Ishikawa (cell line): ENCODE measurements at regions not wholly inside any gene's neighbourhood (a gene's known extent, or its start where the extent isn't known, plus 50 kb on each side); places are given as distances from the start of the nearest gene placed in this dataset.

Source experiments
- CREB1 ChIP-seq: IDR thresholded peaks from 2 replicates; pipeline ENCODE4 v1.6.1; 2012; ENCODE audit warnings: low read depth
- EGR1 ChIP-seq: IDR thresholded peaks from 2 replicates; pipeline ENCODE4 v1.6.1; 2012
- EP300 ChIP-seq: IDR thresholded peaks from 2 replicates; pipeline ENCODE4 v1.6.1; 2012; ENCODE audit warnings: borderline replicate concordance
- FOXM1 ChIP-seq: IDR thresholded peaks from 2 replicates; pipeline ENCODE4 v1.6.1; 2012; ENCODE audit warnings: low read depth, borderline replicate concordance
- NFIC ChIP-seq: IDR thresholded peaks from 2 replicates; pipeline ENCODE4 v1.6.1; 2012
- RAD21 ChIP-seq: IDR thresholded peaks from 2 replicates; pipeline ENCODE4 v1.6.1; 2012; ENCODE audit warnings: low read depth
- TAF1 ChIP-seq: IDR thresholded peaks from 2 replicates; pipeline ENCODE4 v1.6.1; 2012; ENCODE audit warnings: low read depth, mild to moderate bottlenecking
- TEAD4 ChIP-seq: IDR thresholded peaks from 2 replicates; pipeline ENCODE4 v1.6.1; 2012
- TF ChIP-seq, protein P1 (sequence below): IDR thresholded peaks from 2 replicates; pipeline ENCODE4 v1.6.1; 2012
- TF ChIP-seq, protein P2 (sequence below): IDR thresholded peaks from 2 replicates; pipeline ENCODE4 v1.6.1; 2012

DNA sequence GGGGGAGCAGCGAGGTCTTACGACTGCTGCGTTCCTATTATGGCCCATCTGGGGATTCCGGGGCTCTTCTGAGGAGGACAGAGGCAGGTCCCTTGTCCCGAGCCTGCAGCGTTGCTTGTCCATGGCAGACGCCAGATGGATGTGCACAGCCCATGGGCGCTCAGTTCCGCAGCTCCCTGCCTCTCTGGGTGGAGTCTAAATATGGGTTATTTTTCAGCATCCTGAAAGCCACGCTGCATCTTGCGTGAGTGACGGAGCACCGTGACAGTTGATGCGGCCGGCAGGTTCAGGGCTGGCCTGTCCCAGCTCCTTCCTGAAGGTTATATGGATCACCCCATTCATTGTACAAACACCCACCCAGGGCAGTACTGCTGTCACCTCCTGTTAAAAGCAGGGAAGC is 1169.4 kb downstream of the BRD1 start:
- TF ChIP-seq, protein P1, sequence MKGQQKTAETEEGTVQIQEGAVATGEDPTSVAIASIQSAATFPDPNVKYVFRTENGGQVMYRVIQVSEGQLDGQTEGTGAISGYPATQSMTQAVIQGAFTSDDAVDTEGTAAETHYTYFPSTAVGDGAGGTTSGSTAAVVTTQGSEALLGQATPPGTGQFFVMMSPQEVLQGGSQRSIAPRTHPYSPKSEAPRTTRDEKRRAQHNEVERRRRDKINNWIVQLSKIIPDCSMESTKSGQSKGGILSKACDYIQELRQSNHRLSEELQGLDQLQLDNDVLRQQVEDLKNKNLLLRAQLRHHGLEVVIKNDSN = no peak
- TF ChIP-seq RAD21 (no peak), EGR1 (no peak), CREB1 (no peak), FOXM1 (no peak), EP300 (no peak), TAF1 (no peak), NFIC (no peak), TEAD4 (no peak)
- TF ChIP-seq, protein P2, sequence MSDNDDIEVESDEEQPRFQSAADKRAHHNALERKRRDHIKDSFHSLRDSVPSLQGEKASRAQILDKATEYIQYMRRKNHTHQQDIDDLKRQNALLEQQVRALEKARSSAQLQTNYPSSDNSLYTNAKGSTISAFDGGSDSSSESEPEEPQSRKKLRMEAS = no peak
